Naive B cell (primary cell): ENCODE measurements at regions not wholly inside any gene's neighbourhood (a gene's known extent, or its start where the extent isn't known, plus 50 kb on each side); places are given as distances from the start of the nearest gene placed in this dataset.

Source experiments
- ATAC-seq, 2 donors: fragments of 150-1000 bp; cut with Tn5 transposase; 2 replicates each; pipeline ENCODE4 v1.10.0; 2021; ENCODE audit warnings: low read depth in 2 of 2, mild to moderate bottlenecking in 2 of 2, moderate library complexity in 2 of 2
- DNase-seq: peaks from one replicate; pipeline ENCODE4 v3.0.0; 2022
- H3K27ac Mint-ChIP-seq, 6 donors: one replicate each; pipeline ENCODE4 v1.8.0; 2020 to 2022; ENCODE audit warnings: mild to moderate bottlenecking in 6 of 6, mixed read lengths in 6 of 6, moderate library complexity in 5 of 6, inconsistent platforms in 2 of 6
- H3K27me3 Mint-ChIP-seq, 3 donors: one replicate each; pipeline ENCODE4 v1.8.0; 2021 to 2022; ENCODE audit warnings: mixed read lengths in 3 of 3, mild to moderate bottlenecking in 1 of 3
- H3K36me3 Mint-ChIP-seq, 2 donors: one replicate each; pipeline ENCODE4 v1.8.0; 2020 to 2022; ENCODE audit warnings: mixed read lengths in 2 of 2, inconsistent platforms in 1 of 2, mild to moderate bottlenecking in 1 of 2
- H3K4me1 Mint-ChIP-seq, 3 donors: one replicate each; pipeline ENCODE4 v1.8.0; 2020 to 2022; ENCODE audit warnings: mixed read lengths in 3 of 3, inconsistent platforms in 1 of 3, mild to moderate bottlenecking in 1 of 3, moderate library complexity in 1 of 3
- H3K4me3 Mint-ChIP-seq, 8 donors: one replicate each; pipeline ENCODE4 v1.8.0; 2020 to 2022; ENCODE audit warnings: mild to moderate bottlenecking in 8 of 8, mixed read lengths in 8 of 8, moderate library complexity in 8 of 8, inconsistent platforms in 2 of 8
- H3K9me3 Mint-ChIP-seq, 7 donors: one replicate each; pipeline ENCODE4 v1.8.0; 2020 to 2022; ENCODE audit warnings: mixed read lengths in 7 of 7, mild to moderate bottlenecking in 5 of 7, inconsistent platforms in 2 of 7, moderate library complexity in 1 of 7

DNA sequence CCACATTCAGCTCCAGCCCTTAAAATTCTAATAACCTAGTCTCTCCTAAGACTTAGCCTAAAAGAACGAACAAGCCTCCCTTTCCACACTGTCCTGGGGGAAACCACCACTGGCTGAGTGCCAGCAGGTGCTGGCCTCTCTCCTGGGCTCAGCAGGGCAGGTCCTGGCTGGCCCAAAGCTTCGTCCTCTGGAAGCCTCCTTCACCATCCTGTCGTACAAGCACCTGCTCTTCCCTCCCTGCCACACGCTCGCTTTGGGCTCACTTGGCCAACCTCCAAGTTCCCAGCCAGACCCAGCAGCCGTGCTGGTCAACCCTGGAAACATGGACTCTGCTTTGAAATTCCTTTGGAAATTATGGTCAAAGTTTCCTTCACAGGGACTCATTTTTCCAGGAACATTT is 58.2 kb upstream of the SLC25A33 start:
- no peak for DNase-seq
- Mint-ChIP-seq H3K36me3 (no peaks in the 10 kb centered on the region), H3K4me1 (no peaks in the 10 kb centered on the region), H3K27ac (no peak overlapping the region), H3K4me3 (no peak overlapping the region), H3K27me3 (peaks cover 3 to 24% (median 16%) of the 10 kb centered on the region in 3 donors), H3K9me3 (no peaks in the 10 kb centered on the region)
- ATAC-seq: no peak

DNA sequence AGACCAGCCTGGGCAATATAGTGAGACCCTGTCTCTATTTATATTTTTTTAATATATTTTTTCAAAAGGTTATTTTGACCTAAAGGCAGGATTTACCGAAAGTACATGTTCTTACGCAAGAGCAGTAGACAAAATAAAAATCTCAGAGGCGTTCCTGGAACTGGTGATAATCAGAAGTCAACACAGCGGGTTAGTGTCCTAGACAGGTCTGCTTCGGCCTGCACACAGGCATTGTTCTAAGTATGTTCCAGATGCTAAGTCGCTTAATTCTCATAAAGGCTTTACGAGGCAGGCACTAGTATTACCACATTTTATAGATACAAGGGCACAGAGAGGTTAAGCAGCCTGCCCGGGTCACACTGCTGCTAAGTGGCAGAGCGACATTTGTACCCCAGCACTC is 56.9 kb upstream of the SLC25A33 start:
- Mint-ChIP-seq H3K9me3 (no peaks in the 10 kb centered on the region), H3K4me3 (no peak overlapping the region), H3K4me1 (no peaks in the 10 kb centered on the region), H3K36me3 (no peaks in the 10 kb centered on the region), H3K27me3 (peaks cover 11 to 16% (median 11%) of the 10 kb centered on the region in 3 donors), H3K27ac (no peak overlapping the region)
- ATAC-seq (no peak), DNase-seq (no peak)

DNA sequence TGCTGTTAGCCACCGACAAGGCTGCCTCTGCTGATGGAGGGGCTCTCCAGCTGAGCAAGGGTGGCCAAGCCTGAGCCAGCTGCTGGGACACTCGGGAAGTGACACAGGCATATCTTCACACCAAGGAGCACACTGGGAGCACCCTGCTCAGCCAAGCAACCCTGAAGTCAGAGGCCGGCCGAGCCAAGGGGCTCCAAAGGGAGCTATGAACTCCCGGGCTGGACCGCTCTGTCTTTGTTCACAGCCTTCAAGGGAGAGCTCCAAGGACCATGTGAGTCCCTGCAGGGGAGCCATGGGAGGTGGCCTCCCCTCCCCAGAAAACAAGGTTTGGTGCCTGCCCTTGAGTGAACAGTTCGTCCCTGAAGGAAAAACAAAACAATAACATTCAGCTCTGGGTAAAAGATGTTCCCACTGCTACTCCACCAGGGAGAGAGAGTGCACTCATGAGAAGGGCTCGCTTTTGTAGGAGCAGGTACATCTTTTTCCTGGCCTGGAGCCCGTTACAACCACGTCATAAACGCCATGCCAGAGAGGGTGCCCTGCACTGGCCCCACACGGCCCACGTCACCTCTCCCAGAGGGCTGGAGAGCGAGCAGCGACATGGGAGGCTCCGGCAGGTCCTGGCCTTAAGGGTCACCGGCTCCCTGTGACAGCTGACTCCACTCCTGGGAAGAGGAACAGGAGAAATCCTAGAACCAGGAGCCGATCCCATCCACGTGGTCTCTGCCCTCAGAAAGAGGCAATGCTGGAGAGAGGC is 56.3 kb upstream of the SLC25A33 start:
- Mint-ChIP-seq H3K9me3 (no peaks in the 10 kb centered on the region), H3K4me3 (no peak overlapping the region), H3K27ac (no peak overlapping the region), H3K27me3 (peaks cover 11 to 16% (median 11%) of the 10 kb centered on the region in 3 donors), H3K4me1 (no peaks in the 10 kb centered on the region), H3K36me3 (no peaks in the 10 kb centered on the region)
- ATAC-seq (no peak), DNase-seq (no peak)

DNA sequence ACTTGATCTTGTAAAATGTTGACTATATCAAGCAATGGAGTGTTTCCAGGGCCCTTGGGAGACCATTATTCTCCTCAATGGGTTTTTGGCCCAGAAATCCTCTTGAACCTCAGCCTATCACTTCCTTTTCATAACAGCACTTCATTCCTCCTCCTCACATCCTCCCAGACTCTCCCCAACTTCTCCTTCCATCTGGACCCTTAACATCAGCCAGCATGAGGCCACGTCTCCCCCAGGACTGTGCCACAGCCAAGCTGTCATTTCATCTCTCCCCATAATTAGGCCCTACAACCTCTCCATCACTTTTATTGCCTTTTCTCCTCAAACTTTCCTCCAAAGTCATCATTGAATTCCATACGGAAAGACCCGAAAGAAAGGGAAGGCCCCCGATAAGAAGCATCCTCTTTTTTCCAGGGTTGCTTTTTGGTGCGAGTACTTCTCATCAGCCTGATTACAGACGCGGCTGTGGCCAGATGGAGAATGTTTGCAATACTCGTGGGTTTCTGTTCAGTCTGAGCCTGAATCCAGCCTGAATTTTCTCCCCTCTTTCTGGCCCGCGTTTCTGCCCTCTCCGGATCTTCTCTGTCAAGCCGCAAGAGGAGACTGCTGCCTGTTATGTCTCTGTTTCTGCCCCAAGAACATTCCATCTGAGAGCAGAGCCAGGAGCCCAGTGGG is 52.7 kb upstream of the SLC25A33 start:
- DNase-seq (no peak), ATAC-seq (no peak)
- peak overlapping the region in 1 of 8 donors; percentile 68 for H3K4me3 Mint-ChIP-seq
- no peaks in the 10 kb centered on the region for H3K4me1 Mint-ChIP-seq
- H3K27me3 Mint-ChIP-seq: peaks cover 16 to 26% (median 16%) of the 10 kb centered on the region in 3 donors
- H3K9me3 Mint-ChIP-seq: no peaks in the 10 kb centered on the region
- H3K36me3 Mint-ChIP-seq: no peaks in the 10 kb centered on the region
- no peak overlapping the region for H3K27ac Mint-ChIP-seq
